ENCODE measurements at regions not wholly inside any gene's neighbourhood (a gene's known extent, or its start where the extent isn't known, plus 50 kb on each side); places are given as distances from the start of the nearest gene placed in this dataset.

DNA sequence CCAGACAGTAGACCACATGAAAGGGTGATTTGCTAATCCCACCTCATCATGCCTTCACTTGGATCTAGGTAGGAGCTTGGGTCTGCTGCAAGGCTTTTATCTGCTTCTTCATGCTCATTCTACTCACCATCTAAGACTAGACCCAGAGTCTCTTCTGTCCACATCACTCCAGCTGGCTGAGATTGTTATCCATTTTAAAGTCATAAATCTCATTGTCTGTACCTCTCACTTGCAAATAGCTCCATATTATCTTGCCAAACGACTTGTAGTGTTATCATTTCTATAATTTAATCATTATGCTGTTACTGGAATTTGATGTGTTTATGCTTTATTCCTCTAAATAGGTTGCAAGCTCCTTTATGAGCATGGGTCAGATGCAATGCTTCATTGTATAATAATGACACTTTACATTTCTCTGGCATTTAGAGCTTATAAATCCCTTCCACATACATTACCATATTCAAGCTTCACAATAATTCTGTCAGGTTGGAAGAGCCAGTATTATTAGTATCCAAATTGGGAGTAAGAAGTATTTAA, 254.2 kb upstream of the SORL1-AS1 start:
- intact Hi-C loops (cut with DNase I; ENCODE audit: low total_unique reads), result no loop called here
- no peak overlapping the region for H3K4me3 ChIP-seq (ENCODE audit: low read depth, poor library complexity, severe bottlenecking)
- no peak for DNase-seq (ENCODE audit: low spot score in 2 of 2)
- no peak for TF ChIP-seq POLR2A (IDR thresholded peaks at IDR 0.05)
- TF ChIP-seq, protein P1, sequence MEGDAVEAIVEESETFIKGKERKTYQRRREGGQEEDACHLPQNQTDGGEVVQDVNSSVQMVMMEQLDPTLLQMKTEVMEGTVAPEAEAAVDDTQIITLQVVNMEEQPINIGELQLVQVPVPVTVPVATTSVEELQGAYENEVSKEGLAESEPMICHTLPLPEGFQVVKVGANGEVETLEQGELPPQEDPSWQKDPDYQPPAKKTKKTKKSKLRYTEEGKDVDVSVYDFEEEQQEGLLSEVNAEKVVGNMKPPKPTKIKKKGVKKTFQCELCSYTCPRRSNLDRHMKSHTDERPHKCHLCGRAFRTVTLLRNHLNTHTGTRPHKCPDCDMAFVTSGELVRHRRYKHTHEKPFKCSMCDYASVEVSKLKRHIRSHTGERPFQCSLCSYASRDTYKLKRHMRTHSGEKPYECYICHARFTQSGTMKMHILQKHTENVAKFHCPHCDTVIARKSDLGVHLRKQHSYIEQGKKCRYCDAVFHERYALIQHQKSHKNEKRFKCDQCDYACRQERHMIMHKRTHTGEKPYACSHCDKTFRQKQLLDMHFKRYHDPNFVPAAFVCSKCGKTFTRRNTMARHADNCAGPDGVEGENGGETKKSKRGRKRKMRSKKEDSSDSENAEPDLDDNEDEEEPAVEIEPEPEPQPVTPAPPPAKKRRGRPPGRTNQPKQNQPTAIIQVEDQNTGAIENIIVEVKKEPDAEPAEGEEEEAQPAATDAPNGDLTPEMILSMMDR (IDR thresholded peaks at IDR 0.05), result no peak
- 30 to 31% methylated on average over 1 of the region's 1 CpG for WGBS, 2 donors

DNA sequence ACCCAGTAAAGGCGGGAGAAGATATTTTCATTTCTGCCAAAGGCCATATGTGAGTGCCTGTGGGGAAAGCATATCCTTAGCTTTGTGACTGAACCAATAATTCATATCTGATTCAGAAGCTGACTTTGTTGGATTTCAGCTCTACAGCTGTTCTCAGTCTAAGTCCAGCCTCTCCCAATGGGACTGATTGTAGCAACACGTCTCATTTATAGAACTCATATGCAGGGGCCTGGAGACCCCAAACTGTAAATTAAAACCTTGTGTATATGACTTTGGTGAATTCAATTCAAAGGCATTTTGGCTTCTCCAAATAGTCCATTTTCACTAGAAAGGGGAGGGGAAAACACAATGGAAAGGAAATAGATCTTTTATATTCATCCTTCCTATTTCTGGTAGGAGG, 250.4 kb upstream of the SORL1-AS1 start:
- TF ChIP-seq, protein P1 (IDR thresholded peaks at IDR 0.05), result no peak
- TF ChIP-seq POLR2A (IDR thresholded peaks at IDR 0.05), result no peak
- intact Hi-C loops (cut with DNase I; ENCODE audit: low total_unique reads), result no loop called here
- no peak for DNase-seq (ENCODE audit: low spot score in 2 of 2)
- H3K4me3 ChIP-seq (ENCODE audit: low read depth, poor library complexity, severe bottlenecking), result no peak overlapping the region
- 52 to 53% methylated on average over 2 of the region's 2 CpGs for WGBS, 2 donors

DNA sequence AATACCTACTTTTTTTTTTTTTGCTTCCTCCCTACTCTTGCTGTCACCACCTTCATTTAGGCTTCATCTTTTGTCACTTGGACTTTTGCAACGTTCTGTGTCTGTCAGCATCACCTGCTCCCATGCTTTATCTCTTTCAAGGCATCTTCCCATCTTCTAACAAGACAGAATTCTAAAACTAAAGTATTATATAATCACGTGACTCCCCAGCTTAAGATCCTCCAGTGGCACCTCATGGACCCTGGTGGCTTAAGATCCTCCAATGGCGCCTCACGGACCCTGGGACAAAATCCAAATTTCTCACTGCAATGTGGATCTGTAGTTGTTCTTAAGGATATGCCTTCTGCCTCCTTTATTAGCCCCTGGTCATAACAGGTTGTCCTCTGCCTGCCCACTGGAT, 248.2 kb upstream of the SORL1-AS1 start:
- intact Hi-C loops (cut with DNase I; ENCODE audit: low total_unique reads), result no loop called here

DNA sequence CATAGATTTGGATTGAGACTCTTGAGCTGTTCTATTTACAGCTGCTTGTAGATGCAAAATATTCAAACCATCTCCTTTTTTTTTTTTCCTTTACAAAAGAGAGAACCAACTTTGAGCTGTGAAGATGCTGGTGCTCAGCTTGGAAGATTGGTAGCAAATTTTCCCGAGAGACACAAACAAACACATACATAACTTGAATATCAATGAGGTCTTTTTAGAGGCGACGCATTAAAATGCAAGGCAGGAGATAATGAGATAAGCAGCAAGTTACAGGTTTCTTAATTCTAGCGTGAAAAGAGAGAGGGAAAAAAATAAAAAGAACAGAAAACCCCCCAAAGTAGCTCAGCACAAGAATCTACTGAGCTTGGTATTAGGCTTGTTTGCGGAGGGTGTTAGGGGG, 247.0 kb upstream of the SORL1-AS1 start:
- no peak overlapping the region for H3K4me3 ChIP-seq (ENCODE audit: low read depth, poor library complexity, severe bottlenecking)
- 63 to 75% methylated on average over 5 of the region's 5 CpGs for WGBS, 2 donors
- intact Hi-C loops (cut with DNase I; ENCODE audit: low total_unique reads), result no loop called here
- no peak for DNase-seq (ENCODE audit: low spot score in 2 of 2)
- TF ChIP-seq POLR2A (IDR thresholded peaks at IDR 0.05), result no peak
- TF ChIP-seq, protein P1 (IDR thresholded peaks at IDR 0.05), result no peak

More for the DNA sequence above, 248.2 kb upstream of the SORL1-AS1 start:
- no peak overlapping the region for H3K4me3 ChIP-seq (ENCODE audit: low read depth, poor library complexity, severe bottlenecking)
- WGBS, 2 donors, result 76% methylated on average over 4 of the region's 4 CpGs
- TF ChIP-seq, protein P1 (IDR thresholded peaks at IDR 0.05), result no peak
- TF ChIP-seq POLR2A (IDR thresholded peaks at IDR 0.05), result no peak
- DNase-seq (ENCODE audit: low spot score in 2 of 2), result no peak

DNA sequence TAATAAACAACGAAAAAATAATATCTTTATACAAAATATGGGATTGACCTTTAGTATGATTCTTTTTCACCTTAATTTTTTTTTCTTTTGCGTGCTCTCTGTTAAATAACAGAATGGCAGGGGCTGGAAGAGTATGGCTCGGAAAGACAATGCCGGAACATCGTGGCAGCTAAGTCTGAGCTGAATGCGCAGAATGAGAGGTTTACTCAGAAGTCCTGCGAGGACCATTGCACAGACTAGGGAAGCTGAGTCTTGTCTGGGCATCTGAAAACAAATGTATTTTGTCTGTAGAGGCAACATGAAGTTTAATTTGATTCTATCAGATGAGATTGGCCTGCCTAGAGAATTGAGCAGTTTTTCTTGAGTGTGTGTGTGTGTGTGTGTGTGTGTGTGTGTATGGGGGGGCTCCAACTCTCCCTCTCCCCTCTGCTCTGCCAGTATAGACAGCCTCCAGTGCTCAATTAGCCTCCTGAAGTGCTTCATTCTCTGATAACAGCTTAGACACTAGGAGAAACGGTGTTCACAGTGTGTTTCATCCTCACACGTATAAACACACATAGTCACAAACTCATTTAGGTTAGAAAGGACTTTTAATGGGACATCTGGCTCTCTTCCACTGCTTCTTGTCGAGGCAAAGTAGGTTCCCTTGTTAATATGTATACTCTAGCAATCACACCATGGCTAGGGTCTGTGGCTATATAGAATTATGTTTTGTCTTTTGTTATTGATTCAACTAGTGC, 244.3 kb upstream of the SORL1-AS1 start:
- intact Hi-C loops (cut with DNase I; ENCODE audit: low total_unique reads), result no loop called here
- DNase-seq (ENCODE audit: low spot score in 2 of 2), result no peak
- no peak overlapping the region for H3K4me3 ChIP-seq (ENCODE audit: low read depth, poor library complexity, severe bottlenecking)
- TF ChIP-seq POLR2A (IDR thresholded peaks at IDR 0.05), result no peak
- TF ChIP-seq, protein P1 (IDR thresholded peaks at IDR 0.05), result no peak
- WGBS, 2 donors, result 85 to 86% methylated on average over 10 of the region's 10 CpGs

All from lower leg skin (tissue), 4 donors.